NCI-H2196 (cell line): ENCODE measurements at regions not wholly inside any gene's neighbourhood (a gene's known extent, or its start where the extent isn't known, plus 50 kb on each side); places are given as distances from the start of the nearest gene placed in this dataset.
"Not testable (repeated sequence)": the region's sequence is repeated elsewhere in the genome, so short reads cannot be mapped to it uniquely, and the experiment has no call there.

ENCODE experiments used
- DNase-seq: peaks from one replicate; lab custom pipeline; 2025; ENCODE audit not compliant: unreplicated experiment; lab: John Stamatoyannopoulos, UW

DNA sequence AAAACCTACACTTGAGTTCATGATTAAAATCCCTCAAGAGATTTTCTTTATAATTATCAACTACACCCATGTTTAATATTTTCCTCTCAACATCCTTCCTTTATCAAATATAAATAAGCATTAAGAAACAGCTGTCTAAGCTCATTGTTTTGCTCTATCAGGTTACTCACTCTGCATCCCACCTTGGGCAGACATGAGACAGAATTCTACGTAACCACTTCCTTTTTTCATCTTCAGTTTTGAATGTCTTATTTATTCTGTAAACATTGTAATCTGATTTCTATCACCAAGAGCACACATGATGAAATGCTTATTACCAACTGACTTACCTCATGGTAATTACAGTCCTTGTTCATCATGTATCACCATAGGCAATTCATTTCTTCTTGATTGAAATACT, 1256.6 kb upstream of the ATXN8OS start:
- DNase-seq, result peak; percentile 45

DNA sequence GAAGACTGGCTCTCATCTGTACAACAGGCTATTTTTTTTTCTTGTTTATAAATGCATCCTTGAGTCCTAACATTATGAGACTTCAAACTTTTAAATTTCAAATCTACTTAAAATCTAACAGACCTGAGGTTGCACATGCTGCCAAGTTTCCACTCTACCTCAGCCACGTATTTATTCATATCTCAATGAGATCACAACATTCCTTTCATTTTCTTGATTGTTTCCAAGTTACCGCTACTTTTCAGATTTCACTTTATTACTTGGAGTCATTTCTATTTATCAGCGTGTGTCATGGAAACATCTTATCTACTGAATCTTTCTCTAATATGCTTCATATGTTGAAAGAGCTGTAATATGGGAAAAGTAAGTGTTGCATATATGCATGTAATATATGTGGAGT, 1257.5 kb upstream of the ATXN8OS start:
- no peak for DNase-seq

DNA sequence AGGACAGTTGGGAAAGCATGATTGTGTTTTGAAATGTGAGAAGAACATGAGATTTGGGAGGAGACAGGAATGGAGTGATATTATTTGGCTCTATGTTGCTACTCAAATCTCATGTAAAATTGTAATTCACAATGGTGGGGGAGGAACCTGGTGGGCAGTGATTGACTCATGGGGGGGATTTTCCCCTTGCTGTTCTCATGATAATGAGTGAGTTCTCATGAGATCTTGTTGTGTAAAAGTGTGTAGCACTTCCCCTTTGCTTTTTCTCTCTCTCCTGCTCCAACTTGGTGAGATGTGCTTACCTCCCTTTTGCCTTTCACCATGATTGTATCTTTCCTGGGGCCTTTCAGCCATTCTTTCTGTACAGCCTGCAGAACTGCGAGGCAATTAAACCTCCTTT, 1261.0 kb upstream of the ATXN8OS start:
- no peak for DNase-seq

DNA sequence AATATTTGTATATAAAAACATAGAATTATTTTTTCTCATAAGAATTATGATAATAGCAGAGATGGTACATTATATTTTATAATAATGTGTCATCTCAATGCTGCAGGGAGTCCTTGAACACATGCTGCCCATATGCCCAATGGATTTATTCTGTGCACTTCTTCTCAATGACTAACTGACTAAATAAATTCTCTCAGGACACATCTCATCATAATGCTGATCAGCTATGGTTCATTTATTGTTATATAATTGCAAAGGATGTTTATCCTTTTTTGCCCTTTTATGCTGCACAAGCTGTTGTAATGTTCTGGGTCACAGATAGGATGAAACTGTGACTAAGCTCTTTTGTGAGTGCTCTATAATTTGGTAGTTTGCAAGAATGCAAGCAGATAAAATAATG, 1273.3 kb upstream of the ATXN8OS start:
- DNase-seq, result no peak

DNA sequence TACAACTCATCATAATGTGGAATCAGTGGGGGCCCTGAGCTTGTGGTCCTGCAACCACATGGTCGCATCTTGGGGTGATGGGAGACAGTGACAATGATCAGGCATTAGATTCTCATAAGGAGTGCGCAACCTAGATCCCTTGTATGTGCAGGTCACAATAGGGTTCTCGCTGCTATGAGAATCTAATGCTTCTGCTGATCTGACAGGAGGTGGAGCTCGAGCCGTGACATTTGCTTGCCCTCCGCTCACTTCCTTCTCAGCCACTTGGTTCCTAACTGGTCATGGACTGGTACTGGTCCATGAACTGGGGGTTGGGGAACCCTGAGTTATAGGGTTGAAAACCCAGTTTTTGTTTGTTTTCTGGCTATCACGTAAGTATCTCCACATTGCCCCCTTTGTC, 1290.9 kb upstream of the ATXN8OS start:
- no peak for DNase-seq

DNA sequence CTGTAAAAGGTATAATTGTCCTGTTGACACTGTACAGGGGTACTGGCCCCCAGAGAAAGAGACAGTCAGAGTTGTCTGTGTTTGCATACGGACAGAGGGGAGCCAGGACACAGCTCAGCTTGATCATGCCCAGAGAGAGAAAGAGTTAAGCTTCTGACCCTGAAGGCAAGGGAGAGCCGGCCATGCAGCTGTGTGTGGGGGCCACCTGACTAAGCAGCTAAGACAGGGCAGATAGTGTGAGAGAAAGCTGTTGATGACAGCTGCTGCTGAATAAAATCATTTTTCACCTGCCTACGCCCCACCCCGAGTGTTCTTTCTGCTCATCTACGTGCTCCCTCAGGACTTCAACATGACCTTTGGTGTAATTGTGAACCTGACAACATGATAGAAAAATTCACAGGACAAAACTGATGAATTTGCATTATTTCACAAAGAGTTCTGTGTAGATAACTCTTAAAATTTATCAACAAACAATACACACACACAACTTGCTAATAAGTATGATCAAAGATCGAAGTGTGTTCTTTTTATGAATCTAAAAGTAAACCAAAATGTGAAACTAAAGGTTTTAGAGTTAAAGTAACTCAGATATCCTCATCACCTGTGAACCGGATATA, 1294.3 kb upstream of the ATXN8OS start:
- DNase-seq, result no peak

DNA sequence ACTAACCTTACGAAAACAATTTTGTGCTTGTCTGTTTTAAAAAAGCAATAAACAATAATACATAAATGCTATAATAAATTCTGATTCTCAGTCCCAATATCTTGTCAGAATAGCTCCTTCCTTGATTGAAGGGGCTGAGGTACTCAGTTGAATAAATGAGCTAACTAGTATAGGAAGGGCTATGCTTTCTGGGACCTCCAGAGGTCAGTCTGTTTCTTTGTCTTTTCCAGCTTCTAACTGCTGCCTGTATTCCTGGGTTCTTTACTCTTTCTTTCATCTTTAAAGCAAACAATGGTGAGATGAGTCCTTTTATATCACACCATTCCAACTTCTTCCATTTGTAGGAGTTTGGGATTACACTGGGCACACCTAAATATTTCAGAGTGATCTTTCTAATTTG, 1297.0 kb upstream of the ATXN8OS start:
- no peak for DNase-seq

DNA sequence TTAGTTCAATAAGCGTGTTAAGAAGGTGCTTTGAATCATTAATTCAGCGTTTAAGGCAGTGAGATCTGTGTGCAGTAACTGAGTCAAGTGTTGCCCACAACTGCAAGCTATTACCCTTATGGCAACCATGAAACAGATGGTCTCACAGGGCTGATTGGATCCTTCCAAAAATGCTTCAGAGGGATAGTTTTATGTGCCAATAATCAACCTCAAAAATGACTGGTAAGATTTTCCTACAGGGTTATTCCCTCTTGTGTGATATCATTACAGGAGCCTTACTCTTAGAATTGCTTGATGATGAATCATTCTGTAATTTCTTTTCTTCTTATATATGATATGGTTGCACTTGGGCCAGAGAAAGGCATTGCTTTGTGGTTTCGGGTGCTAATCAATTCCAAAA, 1299.2 kb upstream of the ATXN8OS start:
- no peak for DNase-seq

DNA sequence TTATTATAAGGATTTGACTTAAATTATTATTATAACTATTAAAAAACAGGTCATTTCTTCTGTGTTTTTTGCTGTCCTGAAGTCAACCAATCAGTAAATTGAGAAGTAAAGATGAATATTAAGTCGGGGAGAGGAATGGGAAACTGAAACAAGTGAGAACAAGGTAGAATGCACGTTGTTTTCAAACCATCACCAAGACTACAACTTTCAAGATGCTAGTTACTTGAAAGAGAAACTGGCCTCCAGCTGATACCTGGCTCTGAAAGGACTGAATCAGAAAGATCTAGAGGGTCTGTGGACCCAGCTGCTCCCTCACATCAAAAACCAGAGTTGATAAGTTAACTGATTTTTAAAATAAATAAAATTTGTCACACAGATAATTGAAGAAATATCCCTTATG, 1301.5 kb upstream of the ATXN8OS start:
- no peak for DNase-seq

DNA sequence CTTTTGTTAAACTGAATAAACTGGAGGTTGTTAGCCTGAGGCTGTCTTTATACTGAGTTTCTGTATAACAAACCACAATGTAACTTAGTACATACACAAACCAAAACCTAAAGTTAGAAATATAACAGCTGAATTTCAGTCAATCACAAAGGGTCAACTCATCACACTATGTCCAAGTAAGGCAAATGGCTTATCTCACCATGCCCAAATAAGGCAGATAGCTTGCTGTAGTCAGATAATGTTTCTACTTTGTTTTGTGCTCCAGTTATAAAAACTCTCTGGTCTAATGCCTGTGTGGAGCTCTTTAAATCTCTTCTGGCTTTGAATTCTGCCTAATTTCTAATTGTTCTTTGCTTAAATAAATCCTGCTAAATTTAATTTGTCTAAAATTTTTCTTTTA, 1323.4 kb upstream of the ATXN8OS start:
- no peak for DNase-seq

DNA sequence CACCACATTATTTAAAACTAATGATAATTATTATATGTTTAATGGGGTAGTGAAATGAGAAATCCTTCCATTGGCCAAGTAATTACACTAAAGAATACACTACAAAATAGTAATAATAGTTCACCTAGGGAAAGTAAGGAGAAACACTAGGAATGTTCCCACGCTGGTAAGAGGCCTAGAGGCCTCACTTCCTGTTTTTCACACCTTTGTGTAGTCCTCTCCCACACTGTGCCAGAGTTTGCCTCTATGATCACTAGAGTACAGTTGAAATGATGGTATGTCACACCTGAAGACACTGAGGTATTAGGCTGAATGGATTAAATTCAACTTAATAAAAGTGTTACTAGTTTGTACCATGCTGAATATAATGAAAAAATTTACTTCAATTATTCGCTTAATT, 1348.0 kb upstream of the ATXN8OS start:
- DNase-seq, result no peak

DNA sequence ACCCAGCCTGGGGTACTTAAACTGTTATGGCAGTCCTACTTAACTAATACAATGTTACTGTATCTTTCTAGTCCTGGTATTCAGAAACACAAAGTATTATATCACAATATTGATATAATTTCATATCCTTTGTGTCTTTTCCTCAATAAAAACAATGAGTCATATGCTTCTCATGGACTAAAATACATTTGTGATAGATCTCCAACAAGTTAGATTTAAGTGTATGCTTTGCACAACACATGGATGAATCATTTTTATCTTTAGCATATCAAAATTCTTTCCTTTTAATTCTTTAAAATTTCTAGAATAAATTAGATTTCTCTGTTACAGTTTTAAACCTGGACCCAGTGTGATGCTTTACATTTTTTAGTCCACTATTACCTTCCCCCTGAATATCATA, 1357.8 kb upstream of the ATXN8OS start:
- no peak for DNase-seq

DNA sequence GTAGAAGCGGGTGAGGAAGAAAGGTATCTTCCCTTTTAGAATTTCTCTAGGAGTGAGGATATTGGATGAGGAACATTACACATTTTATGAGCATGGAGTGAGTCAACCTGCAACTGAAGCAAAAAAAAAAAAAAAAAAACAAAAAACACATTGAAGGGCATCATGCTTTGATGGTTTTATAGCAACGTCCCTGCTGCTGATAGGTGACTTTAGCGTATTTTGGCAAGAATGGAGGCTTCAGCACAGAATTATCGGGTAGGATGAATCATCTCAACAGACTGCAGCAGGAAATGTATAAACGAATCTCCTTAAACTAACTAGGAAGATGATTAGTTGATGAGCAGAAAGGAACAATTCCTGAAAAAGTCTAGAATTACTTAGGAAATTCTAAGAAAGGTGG, 1359.6 kb upstream of the ATXN8OS start:
- DNase-seq, result no peak

DNA sequence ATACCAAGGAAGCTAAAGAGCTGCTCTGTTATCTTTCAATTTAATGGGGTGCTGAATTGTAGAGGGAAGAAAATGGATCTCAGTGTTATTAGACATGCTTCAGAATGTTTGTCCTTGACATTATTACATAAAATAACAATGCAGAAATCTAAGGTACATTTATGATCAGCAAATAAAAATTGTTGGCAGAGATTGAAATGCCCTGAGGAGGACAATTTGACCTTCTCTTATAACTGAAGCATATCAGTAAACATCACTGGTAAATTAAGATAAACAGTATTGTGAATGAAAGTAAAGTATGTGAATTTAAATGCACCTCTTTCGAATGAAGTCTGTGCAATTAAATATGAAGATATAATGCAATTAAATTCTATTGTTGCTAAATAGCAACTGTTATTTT, 1362.1 kb upstream of the ATXN8OS start:
- no peak for DNase-seq

DNA sequence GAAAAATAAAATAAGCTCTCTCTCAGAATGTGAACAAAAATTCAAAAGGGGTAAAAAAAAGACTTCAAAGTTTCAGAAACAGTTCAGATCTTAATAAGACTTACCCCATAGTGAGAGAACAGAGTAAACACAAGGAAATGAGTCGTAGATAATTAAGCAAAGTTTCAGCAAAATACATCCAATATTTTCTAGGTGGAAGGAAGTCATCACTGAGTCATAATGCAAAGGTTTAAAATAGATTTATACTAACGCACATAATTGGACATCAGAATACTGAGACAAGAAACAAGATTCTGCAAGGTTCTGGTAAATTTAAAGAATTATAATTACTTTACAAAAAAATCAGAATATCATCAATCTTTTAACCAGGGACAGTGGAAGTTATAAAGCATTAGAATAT, 1370.7 kb upstream of the ATXN8OS start:
- DNase-seq, result no peak

DNA sequence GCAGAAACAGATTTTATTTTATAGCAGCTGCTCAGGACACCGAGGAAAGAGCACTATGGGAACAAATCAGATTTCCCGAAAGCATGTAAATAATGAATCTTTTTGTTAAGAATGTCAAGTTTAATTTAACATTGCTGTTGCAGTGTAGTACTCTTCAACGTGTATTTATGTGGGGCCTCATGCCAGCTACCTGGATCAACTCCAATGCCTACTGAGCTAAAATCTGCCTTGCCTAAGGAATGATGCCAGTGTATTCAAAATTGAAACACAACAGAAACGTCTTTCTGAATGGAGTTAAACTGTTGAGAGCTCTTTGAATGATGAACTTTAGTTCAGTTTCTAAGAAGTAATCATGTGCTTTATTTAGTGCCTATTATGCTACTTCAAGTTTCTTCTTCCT, 1379.8 kb upstream of the ATXN8OS start:
- no peak for DNase-seq

DNA sequence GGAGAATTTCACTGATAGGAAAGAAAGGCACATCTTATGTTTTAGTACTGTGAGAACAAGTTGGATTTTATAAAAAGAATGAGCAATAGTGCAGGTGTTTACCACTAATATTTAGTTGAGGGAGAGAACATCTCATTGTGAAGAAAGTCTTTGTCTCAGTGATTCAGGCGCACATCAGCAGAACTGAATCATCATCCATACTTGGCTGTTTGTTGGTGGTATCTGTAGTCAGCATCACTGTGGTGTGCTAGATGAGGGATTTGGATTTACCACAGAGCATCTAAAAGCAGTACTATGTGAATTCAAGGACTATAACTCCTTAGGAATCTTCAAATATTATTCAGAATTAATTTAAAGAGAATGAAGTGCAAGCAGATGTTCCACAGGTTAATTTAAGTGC, 1380.5 kb upstream of the ATXN8OS start:
- no peak for DNase-seq

DNA sequence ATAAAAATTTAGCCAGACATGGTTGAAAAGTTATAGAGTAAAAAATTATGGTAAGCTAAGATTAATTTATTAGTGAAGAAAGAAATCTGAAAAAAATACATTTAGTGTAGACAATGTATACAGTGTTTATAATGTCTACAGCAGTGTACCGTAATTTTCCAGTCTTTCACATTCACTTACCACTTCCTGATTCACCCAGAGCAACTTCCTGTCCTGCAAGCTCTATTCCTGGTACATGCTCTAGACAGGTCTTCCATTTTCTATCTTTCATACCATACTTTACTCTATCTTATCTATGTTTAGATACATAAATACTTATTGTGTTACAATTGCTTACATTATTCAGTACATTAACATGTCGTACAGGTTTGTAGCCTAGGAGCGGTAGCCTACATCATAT, 1387.8 kb upstream of the ATXN8OS start:
- DNase-seq, result no peak

DNA sequence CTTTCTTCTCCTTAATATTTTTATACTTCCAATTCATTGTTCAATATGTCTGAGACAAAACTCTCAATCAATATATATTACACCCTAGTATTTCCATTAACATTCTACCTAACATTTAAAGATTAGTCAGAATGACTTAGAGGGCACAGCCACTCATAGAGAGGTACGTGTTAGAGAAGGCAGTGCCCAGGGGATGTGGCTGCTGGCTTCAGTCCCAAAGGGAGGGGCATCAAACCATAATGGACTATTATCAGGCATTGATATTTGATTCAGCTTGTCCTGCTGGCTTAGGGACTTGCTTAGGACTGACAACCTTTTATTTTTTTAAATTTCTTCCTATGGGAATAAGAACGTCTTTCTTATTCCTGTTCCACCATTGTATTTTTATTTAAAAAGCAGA, 1392.0 kb upstream of the ATXN8OS start:
- no peak for DNase-seq

DNA sequence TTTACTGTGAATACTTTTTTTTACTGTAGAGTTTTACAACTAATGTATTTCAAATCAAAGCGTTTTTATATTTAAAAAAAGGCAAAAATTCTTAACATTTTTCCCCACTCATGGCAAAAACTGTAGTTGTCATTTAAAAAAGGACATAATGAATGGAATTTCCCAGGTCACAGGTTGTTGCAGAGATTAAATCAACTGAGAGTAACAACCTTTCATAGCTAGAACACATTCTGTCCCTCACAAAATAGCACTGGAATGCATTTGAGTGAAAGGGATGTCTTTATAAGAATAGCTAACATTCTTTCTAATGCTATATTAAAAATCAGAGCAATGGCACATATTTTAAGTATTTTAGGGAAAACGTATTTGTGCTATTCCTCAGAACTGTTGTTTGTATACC, 1393.3 kb upstream of the ATXN8OS start:
- no peak for DNase-seq

DNA sequence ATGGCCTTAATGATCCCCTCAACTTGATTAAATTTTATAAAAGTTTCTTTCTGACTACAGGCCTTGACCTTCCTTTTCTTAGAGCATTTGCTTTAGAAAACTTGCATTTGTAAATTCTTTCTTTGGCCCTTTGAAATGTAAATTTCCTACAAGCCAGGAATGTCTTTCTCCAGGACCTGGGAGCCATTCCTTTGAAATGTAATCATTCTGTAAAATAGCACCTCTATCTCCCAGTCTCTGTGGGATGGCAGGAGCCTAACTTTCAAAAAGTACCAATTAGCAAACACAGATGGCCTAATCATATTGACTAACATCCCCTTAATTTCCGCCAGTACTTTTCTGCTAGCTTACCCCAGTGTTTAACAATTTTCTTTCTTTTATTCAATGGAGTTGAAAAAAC, 1394.2 kb upstream of the ATXN8OS start:
- no peak for DNase-seq

DNA sequence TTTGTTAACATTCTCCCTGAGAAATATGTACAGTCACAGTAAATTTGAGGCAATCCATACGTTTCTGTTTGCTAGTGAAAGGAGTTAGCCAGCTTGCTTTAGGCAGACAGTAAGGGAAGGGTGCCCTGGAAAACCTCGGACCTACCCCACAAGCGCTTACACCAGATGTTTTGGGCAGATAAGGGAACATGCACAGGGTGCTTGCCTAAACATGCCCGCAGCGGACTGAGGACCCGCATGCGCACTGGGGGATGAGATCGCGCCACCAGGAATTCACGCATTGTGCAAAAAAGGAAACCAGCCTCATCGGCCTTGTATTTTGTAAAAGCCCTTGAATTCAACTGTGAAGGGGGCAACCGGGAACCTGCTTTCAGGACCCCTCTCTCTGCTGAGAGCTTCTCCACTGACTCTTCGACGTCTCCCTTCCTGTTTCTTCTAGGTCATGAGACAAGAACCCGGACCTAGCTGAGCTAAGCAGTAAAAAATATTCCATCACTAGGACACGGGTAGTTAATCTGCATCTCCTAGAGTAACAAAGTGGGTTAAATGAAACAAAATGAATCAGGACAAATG, 1399.2 kb upstream of the ATXN8OS start:
- DNase-seq, result no peak

DNA sequence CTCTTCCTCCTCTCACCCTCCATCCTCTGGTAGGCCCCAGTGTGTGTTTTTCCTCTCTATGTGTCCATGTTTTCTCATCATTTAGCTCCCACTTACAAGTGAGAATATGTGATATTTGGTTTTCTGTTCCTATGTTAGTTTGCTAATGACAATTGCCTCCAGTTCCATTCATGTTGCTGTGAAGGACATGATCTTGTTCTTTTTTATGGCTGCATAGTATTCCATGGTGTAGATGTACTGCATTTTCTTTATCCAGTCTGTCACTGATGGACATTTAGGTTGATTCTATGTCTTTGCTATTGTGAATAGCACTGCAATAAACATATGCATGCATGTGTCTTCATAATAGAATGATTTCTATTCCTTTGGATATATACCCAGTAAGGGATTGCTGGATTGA, 1401.6 kb upstream of the ATXN8OS start:
- not testable (repeated sequence) for DNase-seq
